NB4 (cell line): ENCODE measurements at regions not wholly inside any gene's neighbourhood (a gene's known extent, or its start where the extent isn't known, plus 50 kb on each side); places are given as distances from the start of the nearest gene placed in this dataset.

ENCODE experiments used
- CTCF ChIP-seq: IDR thresholded peaks from one replicate; pipeline ENCODE4 v1.5.1; 2012; ENCODE audit warnings: low read depth, low read length
- MYC ChIP-seq: IDR thresholded peaks from 2 replicates; pipeline ENCODE4 v1.6.1; 2011; ENCODE audit warnings: low read depth, low read length
- POLR2A ChIP-seq: IDR thresholded peaks from 2 replicates; pipeline ENCODE4 v1.6.1; 2011; ENCODE audit warnings: mild to moderate bottlenecking; ENCODE audit not compliant: insufficient read length; ENCODE audit errors: extremely low read depth

DNA sequence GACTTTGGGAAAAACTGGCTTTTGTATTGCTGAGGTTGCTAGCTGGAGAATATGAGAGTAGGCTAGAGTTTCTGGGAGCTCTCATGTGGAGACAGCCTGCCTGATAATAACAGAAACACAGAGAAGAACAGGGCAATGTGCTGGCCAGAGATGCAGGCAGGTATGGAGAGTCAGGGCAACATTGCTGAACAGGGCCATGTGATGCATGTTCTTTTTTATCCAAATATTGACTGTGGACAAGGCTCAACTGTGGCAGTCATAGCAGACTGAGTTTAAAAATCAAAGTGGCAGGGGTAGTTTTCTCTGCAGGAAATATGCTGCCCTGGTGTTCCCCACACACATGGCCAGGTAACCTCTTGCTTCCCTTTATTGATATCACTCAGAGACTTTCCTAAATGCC lies 381.1 kb downstream of the RASEF start:
- no peak for TF ChIP-seq CTCF
- no peak for TF ChIP-seq POLR2A
- TF ChIP-seq MYC: no peak
